Right hindlimb (tissue), 1 donor: ENCODE measurements at regions not wholly inside any gene's neighbourhood (a gene's known extent, or its start where the extent isn't known, plus 50 kb on each side); places are given as distances from the start of the nearest gene placed in this dataset.

Experiments used
- DNase-seq: peaks from one replicate; pipeline ENCODE4 v3.0.0-alpha.2; 2018

- no peak for DNase-seq
Observed at GRCh38 chr3:1696669-1697275, 401.9 kb upstream of the CNTN4 start.

- DNase-seq, result no peak
Observed at GRCh38 chr3:1699361-1699920, 399.2 kb upstream of the CNTN4 start.

DNA sequence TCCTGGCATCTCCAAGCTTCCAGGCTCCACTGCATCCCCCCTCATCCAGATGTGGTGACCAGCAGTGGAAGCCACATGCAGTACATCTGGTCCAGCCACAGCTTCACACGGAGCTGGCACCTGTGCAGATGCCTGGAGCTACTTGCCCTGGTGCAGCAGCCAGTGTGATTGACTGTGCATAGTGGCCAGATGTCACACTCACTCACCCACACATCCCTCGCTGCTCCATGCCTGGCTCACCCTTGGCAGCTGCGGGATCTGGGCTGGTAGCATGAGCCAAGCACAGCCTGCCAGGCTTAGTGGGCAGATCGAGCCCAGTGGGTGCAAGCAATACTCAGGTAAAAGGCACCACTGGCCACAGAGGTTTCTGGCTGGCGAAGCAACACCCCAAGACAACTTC lies 398.0 kb upstream of the CNTN4 start:
- no peak for DNase-seq

- no peak for DNase-seq
Observed at GRCh38 chr3:1703169-1703568, 395.5 kb upstream of the CNTN4 start.

DNA sequence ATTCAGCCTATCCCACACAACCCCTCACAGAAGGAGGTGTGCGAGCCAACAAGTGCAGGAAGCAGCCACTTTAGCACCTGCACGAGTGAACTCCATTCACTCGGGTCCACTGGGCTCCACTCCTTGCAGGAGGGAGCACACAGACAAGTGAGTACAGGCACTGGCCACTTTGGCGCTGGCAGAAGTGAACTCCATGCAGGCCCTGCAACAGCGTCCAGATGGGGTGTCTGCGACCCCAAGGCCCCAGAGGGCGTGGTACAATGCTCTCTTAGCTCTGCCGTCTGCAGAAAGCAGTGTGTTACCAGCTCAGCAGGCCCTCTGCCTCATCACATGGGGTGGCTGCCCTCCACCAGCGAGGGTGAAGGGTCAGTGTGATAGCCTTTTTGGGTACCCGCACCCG lies 388.0 kb upstream of the CNTN4 start:
- DNase-seq, result no peak

- DNase-seq, result no peak
Observed at GRCh38 chr3:1717524-1717923, 381.1 kb upstream of the CNTN4 start.

DNA sequence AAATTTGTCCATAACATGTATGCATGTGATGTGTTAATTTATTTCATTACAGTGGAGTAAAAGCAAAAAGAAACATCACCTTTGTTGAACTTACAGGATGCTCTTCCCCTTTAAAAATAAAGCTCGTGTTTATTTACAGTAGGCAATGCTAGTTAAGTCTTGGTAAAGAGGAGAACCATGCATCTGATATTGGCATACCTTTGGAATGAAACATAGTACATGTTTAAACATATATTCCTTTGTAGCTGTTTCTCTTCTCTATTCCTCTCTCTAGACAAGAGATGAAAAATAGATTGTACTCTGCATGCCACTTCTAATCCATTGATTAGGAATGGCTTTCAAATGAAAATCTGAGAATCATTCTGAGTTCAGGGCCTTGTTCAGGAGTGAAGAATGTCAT lies 374.9 kb upstream of the CNTN4 start:
- DNase-seq, result no peak

DNA sequence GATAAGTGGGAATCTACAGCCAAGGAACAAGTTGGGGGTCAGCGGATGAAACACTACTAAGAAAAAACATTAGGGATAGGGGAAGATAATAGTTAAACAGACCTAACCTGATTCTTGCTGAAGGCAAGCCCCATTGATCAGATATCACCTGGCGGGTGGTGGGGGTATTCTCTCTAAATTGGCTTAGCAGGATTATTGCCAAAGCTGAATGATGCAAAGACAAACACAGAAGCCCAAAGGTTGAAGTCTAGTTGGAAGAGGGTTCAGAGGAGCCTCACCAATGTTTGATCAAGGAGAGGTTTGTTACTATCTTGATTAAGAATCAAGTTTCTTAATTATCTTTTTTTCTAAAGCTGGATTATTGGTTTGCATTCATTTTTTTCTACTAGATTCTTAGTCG lies 371.9 kb upstream of the CNTN4 start:
- no peak for DNase-seq

DNA sequence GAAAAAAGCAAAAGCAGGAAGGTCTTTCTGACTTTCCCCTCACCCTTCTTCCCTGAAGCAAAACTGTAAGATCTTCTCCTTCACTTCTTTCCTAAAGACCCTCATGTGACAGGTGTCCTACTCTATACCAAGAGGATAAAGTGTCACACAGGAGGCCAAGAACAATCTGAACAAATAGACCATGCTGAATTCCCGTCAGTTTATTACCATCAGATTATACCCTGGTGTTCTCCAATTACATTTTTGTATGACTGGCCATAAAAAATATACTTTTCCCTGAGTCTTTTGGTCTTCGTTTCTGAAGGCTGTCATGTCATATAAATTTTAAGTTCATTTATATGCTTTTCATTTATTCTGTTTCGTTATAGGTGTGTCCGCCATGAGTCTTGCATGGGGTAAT lies 371.4 kb upstream of the CNTN4 start:
- DNase-seq, result no peak

DNA sequence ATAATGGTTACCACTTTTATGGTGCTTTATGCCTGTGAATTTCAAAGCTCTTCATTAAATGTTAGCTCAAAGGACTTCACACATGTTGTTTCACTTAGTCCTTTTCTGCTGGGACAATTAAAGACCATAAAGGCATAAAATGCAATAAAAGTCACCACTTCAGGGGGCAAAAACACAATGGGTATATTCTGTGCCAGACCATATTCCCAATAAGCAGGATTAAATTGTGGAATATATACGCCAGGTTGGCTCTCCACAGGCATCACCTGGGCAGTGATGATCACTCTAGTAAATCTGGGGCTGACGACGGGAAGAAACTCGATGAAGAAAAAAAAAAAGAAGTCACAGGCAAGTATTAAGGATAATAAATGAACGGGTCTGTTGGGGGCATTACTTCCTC lies 370.2 kb upstream of the CNTN4 start:
- DNase-seq, result no peak

- no peak for DNase-seq
Observed at GRCh38 chr3:1734494-1735122, 364.1 kb upstream of the CNTN4 start.

DNA sequence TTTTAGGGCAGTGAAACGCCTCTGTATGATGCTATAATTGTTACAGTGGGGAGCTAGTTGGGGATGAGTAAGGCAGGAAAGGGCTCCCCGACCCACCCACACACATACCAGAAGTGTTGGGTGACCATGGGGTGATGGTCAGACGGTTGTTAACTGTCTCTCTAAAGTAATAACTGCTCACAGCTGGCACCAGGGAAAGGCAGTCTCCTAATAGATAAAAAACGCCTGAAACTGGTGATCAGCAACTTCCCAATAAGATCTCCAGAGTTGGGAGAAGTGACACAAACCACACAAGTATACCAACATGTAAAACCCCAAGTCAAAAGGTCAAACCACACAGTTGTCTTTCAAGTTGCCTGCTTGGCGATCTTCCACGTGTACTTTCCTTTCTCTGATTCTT lies 346.5 kb upstream of the CNTN4 start:
- no peak for DNase-seq

DNA sequence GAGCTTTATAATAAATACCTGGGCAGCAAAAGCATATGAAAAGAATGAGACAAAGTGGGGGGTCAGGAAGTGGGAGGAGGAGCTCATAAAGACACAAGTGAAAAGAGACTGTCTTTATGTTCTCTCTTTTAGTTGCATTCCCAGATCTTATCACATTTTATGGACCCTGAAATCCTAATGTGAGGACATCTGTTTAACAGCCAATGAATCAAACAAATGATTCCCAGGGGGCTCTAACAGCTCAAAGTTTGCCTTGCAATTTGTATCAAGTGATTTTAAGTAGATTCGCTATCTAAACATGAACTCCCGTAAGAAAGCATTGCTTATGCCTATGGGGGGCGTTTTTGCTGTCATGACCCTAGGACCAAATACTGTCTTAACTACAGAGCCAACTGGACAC lies 332.3 kb upstream of the CNTN4 start:
- DNase-seq, result no peak

DNA sequence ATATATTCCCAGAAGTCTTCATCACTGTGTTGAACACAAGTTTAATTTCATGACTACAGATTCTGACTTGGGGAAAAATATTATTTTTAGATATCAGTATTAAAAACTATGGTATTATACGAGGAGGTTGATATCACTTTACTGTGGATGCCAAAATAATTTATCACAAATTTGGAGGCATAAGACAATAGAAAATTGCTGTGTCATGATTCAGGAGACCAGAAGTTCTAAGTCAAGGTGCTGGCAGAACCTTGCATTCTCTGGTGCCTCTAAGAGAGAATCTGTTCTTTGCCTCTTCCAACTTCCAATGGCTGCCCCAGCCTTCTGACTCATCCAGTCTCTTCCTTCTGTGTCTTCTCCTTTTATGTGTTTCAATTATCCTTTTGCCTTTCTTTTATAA lies 325.0 kb upstream of the CNTN4 start:
- no peak for DNase-seq

DNA sequence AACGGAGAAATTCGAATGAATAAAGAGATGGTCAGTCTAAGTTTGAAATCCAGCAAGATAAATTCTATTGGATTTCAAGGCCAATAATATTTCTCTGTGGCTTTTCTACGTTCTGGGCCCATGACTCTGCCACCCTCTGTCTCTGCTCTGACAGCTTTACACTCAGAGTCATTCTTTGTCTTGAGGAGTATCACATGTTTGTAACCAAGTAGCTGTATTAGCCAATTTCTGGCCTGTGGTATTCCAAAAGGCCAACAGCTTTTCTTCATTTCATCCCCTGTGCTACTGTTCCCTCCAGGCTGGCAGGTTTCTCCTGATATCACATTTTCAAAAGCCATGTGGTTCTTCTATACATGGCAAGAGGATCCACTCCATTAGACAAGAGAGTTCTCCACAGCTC lies 324.1 kb upstream of the CNTN4 start:
- no peak for DNase-seq

DNA sequence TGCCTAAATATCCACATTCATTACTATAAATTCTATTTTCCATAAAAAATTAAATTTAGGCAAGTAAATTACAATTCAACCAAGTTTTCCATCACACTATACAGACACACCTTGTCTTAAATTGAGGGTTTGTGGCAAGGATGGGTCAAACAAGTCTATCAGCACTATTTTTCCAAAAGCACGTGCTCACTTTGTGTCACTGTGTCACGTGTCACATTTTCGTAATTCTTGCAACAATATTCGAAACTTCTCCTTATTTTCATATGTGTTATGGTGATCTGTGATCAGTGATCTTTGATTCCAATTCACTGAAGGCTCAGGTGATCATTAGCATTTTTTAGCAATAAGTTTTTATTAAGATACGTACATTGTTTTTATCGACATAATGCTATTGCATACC lies 323.3 kb upstream of the CNTN4 start:
- no peak for DNase-seq

- no peak for DNase-seq
Observed at GRCh38 chr3:1783995-1784394, 314.7 kb upstream of the CNTN4 start.

GRCh38 chr3:1787094-1787493 lies 311.6 kb upstream of the CNTN4 start:
- DNase-seq, result no peak

- no peak for DNase-seq
Observed at GRCh38 chr3:1792466-1792865, 306.2 kb upstream of the CNTN4 start.

- DNase-seq, result no peak
Observed at GRCh38 chr3:1798711-1799405, 299.8 kb upstream of the CNTN4 start.

- DNase-seq, result no peak
Observed at GRCh38 chr3:1805331-1805730, 293.3 kb upstream of the CNTN4 start.

DNA sequence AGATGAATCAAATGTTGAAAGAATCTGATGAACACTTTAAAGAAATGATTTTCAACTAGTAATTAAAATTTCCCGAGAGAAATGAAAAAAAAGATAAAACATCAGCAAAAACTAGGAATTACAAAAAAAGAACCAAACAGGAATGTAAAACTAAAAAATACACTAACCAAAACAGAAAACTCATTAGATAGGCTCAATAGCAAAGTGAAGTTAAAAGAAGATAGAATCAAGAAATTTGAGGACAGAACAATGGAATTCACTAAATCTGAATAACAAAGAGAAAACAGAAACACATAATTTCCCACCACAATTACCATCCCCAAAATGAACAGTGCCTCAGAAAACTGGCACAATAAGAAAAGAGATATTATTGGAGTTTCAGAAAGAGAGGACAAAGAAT lies 290.1 kb upstream of the CNTN4 start:
- DNase-seq, result no peak

DNA sequence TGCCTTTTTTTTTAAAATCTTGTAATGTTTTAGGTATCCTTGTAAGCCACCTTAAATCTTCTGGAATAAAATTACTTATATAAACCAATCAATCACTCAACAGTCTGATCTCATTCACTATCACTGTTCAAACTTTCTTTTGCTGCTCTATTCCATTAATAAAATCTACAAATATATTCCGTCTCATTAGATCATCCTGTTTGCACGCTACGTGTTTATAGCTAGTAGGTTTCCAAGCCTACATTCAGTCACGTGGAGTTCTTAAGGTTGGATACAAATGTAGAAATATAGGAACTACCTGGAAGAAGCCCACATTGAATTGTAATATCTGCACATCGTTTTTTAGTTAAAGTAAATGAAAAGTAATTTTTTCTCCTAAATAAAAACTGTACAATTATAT lies 274.8 kb upstream of the CNTN4 start:
- no peak for DNase-seq

GRCh38 chr3:1824359-1824758 lies 274.3 kb upstream of the CNTN4 start:
- no peak for DNase-seq
